Tibial nerve (tissue), 3 donors: ENCODE measurements at regions not wholly inside any gene's neighbourhood (a gene's known extent, or its start where the extent isn't known, plus 50 kb on each side); places are given as distances from the start of the nearest gene placed in this dataset.

Experiments used
- POLR2A ChIP-seq, 2 donors: fragments of 450-650 bp; IDR thresholded peaks; one replicate each; pipeline ENCODE4 v1.6.1; 2017; ENCODE audit warnings: antibody characterized with exemption in 2 of 2, mild to moderate bottlenecking in 2 of 2, moderate library complexity in 2 of 2
- TF ChIP-seq, protein P1 (sequence below), 5 experiments: fragments of 200-600 bp in 3 of 5; fragments of 450-650 bp in 2 of 5; sonication (generic) in 3 of 5; IDR thresholded peaks; one replicate each; pipeline ENCODE4 v1.5.1; 2016 to 2019; ENCODE audit warnings: antibody characterized with exemption in 5 of 5, mild to moderate bottlenecking in 3 of 5, moderate library complexity in 2 of 5

DNA sequence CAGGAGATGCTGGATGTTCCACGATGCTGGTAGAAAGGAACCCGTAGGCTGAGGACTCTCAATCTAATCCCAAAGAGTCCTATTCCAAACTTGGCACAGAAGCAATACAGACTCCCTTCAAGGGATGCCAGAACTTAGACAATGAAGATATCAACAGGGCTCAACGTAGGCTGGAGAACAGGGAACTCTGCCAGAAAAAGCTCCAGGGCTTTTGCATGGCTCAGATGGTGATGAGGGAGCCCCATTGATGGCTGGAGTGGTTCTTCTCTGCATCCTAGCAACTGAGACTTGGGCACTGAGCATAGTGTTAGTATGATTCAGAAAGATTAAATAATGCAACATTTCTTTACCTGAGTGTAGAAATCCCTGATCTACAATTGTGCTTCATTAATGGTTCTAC lies 117.2 kb upstream of the NCK2 start:
- TF ChIP-seq, protein P1, sequence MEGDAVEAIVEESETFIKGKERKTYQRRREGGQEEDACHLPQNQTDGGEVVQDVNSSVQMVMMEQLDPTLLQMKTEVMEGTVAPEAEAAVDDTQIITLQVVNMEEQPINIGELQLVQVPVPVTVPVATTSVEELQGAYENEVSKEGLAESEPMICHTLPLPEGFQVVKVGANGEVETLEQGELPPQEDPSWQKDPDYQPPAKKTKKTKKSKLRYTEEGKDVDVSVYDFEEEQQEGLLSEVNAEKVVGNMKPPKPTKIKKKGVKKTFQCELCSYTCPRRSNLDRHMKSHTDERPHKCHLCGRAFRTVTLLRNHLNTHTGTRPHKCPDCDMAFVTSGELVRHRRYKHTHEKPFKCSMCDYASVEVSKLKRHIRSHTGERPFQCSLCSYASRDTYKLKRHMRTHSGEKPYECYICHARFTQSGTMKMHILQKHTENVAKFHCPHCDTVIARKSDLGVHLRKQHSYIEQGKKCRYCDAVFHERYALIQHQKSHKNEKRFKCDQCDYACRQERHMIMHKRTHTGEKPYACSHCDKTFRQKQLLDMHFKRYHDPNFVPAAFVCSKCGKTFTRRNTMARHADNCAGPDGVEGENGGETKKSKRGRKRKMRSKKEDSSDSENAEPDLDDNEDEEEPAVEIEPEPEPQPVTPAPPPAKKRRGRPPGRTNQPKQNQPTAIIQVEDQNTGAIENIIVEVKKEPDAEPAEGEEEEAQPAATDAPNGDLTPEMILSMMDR (IDR thresholded peaks at IDR 0.05), result no peak
- no peak for TF ChIP-seq POLR2A (IDR thresholded peaks at IDR 0.05)
